ENCODE measurements at regions not wholly inside any gene's neighbourhood (a gene's known extent, or its start where the extent isn't known, plus 50 kb on each side); places are given as distances from the start of the nearest gene placed in this dataset.

DNA sequence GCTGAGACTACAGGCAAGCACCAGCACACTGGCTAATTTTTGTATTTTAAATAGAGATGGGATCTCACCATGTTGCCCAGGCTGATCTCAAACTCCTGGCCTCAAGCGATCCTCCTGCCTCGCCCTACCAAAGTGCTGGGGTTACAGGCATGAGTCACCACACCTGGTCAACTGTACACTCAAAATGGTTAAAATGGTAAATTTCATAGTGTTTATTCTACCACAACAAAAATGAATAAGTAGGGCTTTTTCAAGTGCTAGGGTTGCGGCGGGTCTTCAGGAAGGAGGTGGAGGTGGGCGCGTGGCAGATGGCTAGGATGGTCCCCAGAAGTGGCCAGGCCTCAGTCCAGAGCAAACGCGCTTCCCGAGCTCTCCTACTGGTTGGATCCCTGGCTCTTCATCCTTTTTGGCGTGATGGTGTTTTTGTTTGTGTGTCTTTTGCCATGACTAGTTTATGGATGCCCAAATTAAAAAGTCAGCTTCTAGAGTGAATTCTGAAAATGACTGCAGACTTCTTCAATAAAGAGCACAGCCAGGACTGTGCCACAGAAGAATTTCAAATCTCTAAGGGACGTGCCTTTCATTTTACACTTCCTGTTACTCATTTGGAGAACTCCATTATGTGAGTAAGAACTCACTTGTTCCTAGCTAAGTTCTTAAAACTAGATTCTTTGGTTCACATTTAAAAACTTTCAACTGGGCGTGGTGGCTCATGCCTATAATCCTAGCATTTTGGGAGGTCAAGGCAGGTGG lies 73.9 kb downstream of the TMEM130 start:
- TF ChIP-seq, protein P1, sequence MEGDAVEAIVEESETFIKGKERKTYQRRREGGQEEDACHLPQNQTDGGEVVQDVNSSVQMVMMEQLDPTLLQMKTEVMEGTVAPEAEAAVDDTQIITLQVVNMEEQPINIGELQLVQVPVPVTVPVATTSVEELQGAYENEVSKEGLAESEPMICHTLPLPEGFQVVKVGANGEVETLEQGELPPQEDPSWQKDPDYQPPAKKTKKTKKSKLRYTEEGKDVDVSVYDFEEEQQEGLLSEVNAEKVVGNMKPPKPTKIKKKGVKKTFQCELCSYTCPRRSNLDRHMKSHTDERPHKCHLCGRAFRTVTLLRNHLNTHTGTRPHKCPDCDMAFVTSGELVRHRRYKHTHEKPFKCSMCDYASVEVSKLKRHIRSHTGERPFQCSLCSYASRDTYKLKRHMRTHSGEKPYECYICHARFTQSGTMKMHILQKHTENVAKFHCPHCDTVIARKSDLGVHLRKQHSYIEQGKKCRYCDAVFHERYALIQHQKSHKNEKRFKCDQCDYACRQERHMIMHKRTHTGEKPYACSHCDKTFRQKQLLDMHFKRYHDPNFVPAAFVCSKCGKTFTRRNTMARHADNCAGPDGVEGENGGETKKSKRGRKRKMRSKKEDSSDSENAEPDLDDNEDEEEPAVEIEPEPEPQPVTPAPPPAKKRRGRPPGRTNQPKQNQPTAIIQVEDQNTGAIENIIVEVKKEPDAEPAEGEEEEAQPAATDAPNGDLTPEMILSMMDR (IDR thresholded peaks at IDR 0.05), result no peak
- no peak for TF ChIP-seq POLR2A (IDR thresholded peaks at IDR 0.05)

Data from uterus (tissue), 2 donors.